Activated CD4-positive, CD25-positive, alpha-beta regulatory T cell treated with anti-CD3 and anti-CD28 coated beads, Interleukin-2, amount 50 U/mL, for 72 hours (primary cell): ENCODE measurements at regions not wholly inside any gene's neighbourhood (a gene's known extent, or its start where the extent isn't known, plus 50 kb on each side); places are given as distances from the start of the nearest gene placed in this dataset.

ENCODE experiments used
- DNase-seq: peaks from one replicate; pipeline ENCODE4 v3.0.0; 2021

DNA sequence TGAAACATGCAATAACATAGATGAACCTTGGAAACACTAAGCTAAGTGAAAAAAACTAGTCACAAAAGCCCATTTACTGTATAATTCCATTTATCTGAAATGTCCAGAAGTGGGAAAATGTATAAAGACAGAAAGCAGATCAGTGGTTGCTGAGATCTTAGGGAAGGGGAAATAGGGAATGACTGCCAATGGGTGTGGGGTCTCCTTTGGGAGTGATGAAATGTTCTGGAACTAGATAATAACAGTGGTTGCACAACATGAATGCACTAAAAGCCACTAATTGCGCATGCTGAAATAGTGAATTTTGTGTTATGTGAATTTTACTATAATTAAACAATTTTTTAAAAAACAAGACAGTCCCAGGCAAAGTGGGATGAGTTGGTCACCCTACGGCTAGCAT is 472.8 kb downstream of the CCDC171 start:
- no peak for DNase-seq

DNA sequence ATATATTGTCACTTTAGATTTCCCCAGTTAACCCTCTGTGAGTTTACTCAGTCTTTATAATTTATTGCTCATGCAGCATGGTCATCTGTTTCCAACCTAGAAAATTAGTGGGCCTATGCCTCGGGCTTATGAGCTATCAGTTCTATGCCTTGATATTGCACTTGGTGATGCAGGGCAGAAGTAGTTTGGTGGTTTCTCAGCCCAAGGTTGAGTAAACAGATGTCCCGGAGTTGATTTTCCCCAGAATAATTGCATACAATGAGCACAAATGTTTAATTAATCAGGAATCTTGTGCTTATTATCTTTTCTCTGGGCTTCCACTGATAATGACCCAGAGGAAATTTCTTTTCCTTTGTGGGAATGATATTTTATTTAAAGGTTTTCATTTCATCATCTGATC is 474.0 kb downstream of the CCDC171 start:
- no peak for DNase-seq

DNA sequence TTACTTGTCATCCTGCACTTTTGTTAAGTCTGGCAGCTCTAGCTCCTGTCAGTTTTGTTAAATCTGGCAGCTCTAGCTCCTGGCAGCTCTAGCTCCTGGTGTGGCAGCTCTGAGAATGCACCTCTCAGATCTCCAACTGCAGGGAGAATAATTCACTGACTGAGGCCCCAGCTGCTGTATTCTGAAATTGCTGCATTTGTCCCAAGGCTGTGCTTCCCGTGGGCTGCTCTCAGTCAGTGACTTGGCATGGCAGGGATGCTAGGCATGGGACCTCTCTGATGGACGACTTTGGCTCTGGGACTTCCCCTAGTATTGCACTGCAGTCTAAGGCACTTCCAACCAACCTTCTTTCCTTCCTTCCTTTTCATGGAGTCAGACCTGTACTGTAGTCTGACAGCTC is 475.7 kb downstream of the CCDC171 start:
- DNase-seq: no peak

DNA sequence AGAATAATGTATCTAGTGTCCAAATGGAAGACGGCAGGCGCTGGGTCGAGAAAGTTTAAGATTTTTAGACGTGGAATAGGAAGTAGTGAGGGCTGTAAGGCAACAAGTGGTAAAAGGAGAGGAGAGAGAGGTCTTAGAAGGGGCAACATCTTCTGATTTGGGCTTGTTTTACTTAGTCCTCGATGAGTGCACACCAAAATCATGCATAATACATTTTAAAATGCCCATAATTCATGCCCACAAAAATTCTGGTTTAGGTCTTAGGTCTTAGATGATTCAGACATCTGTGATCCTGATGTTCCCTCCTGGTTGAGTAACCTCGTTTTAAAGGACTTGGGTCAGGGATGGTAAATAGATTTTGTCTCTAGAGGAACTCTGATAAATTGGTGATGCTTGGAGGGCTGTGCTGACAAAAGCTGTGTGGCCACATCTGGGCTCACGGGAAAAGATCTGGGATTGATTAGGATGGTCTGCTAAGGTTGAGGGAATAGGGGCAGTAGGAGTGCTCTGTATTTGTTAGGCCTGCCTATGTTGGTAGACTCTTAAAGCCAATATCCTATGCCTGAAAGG is 476.3 kb downstream of the CCDC171 start:
- no peak for DNase-seq

DNA sequence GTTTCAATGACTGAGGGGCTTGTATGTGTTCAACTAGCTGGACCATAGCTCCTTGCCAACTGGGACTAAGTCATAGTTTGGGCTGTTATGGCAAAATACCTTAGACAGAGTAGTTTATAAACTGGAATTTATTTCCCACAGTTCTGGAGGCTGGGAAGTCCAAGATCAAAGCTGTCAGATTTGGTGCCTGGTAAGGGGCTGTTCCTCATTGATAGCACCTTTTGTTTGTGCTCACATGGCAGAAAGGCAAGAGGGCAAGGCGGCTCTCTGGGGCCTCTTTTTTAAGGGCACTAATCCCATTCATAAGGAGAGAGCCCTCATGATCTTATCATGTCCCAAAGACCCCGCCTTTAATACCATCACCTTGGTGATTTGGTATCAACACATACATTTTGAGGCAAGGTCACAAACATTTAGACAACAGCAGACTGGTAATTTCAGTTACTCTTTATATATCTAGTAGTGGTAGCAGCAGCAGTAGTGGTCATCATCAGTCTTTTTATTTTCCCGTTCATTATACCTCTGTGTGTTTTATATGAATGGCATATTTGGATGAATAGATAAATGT is 477.0 kb downstream of the CCDC171 start:
- no peak for DNase-seq

DNA sequence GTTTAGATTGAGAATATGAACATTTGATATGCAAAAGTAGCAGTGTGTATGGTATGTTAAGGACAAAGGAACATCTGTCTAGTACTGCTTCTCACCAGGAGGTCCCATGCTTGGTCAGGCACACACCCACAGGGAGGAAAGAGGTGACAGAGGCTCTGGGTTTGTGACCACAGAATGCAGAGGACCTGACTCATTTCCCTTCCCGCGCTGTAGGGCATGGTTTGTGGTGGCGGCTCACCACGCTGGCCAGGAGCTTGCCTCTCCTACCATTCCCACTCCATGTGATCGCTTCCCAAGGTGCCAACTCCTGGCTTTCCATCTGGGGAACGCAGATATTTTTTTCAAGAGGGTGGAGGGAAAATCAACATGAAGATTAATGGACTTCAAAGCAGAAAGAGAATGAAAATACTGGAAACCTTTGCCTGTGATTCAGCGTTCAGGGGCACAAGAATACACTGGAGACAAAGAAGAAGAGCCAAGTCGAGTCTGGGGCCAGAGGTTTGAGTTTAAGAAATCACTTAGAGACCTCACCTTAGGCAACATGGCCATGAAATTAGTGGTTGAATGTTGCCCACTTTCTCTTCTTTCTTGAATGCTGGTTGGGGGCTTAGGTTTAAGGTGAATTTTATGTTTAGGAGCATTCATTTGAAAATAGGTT is 477.8 kb downstream of the CCDC171 start:
- no peak for DNase-seq

DNA sequence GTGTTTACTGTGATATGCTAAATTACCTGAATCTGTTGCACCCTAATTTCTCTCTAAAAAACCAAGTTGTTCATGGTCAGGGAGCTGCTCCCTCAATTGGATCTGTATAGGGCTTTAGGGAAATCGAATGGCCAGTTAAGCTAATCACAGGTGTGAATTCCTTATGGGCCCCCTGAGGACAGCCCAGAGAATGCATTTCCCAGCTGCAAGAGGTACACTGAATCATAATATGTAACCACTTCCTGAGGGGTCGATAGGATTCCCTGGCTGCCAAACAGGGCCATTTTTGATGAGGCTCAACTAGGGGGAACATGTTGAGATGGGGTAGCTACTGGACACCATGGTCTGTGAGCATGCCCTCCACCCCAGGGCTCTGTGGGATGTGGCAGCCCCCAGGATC is 478.6 kb downstream of the CCDC171 start:
- DNase-seq: no peak

DNA sequence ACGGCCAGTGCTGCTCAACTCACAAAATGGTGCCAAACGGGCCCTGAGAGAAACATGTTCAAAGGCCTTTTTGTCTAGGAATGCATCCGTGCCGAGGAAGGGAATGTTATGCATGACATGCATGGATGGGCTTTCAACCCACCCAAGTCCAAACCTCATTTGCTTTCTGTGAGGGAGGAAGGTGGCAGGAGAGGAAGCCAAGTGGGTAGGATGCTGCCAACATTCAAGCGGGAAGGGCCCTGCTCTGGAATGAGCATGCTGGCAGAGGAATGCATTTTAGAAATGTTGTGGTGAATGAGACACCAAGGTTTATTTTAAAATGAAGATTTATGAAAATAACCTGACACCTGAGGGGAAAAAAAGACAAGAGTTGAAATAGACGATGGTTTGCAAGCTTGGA is 479.1 kb downstream of the CCDC171 start:
- DNase-seq: no peak

DNA sequence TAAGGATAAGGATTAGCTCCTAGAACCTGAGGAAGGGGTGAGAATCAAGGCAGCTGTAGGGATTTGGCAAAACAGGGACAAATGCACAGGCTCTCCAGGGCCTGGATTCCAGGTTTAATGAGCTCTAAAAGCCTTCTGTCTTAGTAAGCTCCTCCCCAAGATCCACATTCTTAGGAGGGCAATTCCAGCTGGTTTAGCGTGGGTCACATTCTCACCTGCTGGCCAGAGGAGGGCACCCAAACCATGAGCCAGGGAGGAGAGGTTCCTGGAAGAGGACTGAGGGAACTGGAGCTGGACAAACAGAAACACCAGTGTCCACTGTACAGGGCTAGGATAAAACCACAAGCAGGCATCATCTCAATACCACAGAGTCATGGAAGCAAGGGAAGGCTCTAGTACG is 480.0 kb downstream of the CCDC171 start:
- DNase-seq: no peak

DNA sequence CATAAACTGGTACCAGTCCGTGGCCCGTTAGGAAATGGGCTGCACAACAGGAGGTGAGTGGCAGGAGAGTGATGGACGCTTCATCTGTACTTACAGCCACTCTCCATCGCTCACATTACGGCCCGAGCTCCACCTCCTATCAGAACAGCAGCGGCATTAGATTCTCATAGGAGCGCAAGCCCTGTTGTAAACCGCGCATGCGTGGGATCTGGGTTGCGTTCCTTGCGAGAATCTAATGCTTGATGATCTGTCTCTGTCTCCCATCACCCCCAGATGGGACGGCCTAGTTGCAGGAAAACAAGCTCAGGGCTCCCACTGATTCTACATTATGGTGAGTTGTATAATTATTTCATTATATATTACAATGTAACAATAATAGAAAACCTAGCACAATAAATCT is 480.4 kb downstream of the CCDC171 start:
- no peak for DNase-seq

DNA sequence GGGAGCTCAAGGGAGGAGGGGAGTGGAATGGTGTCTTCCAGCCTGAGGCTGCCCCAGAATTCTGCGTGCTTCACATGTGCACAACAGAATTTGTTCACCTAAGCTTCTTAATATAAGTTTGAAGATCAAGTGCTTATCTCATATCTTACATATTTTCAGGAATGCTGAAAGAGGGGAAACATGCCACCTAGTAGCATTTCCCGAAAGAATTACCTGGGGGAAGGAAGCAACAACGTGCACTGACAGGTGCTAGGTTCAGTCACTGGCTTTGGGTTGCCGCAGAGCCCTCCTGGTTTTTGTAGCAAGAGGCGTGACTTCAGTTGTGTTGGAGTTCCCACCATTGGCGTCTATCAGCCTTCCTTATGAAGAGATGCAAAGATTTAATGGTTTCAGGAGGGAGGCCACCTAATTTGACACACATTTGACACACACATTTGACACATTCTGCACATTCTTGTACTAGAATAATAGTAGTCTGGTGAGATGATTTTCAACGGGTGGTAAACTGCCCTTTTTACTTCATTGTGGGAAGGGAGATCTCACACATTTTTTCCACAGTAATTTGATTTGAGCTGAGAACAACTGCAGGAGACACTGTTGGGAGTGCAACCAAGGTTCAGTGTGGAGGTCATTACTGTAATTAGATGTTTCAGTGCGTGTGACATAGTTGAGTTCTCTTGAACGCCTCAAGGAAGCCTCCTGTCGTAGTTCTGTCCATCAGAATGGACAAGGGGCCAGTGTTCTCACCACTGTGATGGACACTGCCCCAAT is 481.3 kb downstream of the CCDC171 start:
- no peak for DNase-seq

DNA sequence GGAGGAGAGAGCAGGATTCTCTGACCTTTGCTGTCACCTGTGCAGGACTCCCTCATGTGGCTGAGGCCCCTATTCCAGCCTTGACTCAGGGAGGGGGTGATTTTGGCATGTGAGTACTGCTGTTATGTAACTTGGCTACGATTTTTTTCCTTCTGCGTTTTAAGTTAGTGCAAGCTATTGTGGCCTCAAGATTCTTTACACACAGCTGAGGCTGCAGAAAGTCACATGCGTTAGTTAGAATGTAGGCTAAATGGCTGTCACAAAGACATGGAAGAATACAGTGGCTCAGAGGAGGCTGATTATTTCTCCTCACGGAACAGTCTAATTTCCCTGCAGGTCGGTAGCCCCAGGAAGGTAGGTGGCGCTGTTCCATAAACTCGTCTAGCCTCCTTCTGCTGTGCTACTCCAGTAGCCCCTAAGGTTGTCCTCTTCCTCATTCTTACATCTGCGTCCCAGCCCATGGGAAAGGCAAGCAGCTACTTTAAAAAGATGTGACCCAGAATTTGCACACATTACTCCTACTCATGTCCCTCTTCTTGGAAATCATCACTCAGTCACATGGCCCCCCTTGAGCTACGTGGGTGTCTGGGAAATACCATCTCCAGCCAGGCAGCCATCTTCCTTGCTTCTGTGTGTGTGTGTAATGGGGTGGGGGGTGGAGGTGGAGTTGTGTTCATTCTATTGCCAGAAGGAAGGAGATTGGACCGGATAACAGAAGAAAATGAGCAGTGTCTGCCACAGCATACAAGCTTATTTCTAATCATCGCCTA is 486.6 kb downstream of the CCDC171 start:
- no peak for DNase-seq

DNA sequence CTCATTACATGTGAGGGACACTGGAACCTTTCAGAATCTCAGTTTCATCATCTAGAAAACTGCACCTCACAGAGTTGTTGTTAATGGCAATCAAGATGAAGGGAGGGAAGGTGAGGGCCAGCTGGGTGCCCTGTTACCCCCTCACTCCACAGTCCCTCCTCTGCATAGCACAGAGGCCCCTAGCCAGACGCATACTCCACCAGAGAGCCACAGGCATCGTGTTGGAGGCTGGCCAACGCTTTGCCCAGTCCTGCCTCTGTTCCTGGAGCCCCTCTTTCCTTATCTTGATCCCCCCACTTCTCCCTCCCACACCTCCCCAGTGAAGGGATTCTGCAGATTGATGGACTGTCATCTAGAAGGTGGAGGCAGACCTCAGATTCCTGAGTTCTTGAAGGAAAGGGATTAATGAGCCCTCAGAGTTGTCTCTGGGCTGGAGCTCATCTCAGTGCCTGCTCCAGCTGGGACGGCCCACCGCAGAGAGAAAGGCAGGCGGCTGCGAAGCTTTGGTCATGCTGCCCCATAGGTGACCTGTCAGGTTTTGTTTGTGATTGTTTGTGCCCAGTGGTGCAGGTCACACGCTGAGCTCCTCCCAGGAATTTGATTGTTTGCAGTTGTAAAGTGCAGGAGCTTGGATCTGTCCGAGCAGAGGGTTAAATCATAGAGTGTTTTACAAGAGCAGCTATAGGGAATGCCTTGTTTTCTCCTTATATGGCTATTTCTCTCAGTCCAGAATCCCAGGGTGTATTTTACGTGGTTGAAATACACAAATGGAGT is 487.3 kb downstream of the CCDC171 start:
- DNase-seq: no peak

DNA sequence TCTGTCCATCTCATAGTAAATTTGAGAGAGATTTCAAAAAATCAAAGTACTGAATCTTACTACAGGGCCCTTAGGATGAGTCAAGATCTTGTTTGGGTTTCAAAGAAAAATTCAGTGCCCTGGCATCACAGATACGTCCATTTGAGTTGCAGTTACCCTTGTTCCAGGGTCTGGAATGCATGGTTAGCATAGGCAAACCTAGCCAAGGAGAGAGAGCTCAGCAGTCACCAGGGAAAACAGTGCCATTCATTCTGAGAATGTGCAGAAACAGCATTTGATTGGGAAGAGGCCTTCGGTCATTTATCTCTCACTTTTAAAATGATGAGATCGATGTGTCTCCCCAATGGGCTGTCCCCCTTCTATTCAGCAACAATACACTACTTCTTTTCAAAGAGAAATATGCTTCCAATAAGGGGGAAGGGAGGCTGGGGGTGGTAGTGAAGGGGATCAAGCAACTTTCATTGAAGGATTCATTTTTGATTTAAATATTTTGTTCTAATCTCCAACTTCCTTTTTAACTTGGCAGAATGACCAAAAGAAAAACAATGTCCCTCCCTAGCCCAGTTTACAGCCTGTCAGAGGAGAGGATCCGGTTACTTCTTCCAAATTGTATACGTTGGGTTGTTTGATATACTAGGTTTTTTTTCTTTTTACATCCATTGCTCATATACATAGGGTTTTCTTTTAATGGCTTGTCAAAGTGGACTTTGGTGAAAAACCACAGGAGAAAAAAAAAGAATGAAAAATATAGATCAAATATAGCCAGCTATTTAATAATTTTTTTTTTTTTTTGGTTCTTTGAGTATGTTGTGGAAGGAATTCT is 491.1 kb downstream of the CCDC171 start:
- no peak for DNase-seq

DNA sequence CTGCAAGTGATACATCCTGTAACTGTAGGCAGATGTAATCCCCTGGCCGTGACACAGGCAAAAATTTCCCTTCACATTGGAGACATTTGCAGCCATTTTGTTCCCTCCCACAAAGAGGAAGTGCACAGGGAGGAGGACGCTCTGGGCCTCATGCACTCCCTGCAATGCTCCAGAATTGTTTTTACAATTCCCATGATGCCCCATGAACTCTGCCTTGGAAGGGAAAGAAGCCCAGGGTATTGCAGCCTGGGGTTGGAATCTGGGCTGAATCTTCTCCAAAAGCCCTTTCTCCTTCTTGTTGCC is 491.7 kb downstream of the CCDC171 start:
- DNase-seq: no peak

DNA sequence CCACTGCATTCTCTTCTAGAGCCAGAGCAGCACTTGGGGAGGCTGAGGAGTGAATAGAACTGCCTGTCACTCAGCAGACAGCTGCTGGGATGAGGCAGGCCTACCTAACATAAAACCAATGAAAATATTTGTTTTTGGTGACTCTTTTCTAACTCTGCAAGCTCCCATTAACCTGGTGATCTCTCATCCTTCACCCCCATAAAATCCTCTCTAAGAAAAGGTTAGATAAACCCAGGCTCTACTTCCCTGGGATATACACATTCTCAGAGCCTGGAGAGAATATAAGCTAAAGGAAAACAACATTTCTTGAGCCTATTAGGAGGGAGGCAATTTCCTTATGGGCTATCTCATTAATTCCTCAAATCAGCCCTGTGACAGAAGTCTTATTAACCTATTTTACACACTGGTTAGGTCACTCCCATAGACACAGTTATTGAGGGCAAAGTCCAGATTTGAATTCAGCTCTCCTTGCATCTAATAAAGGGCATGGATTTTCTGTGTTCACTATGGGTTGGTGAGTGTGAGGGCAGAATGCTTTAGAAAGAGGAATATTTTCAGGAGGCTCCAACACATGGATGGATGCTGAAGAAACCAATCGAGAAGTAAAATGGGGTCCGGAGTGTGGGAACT is 492.9 kb downstream of the CCDC171 start:
- DNase-seq: no peak

DNA sequence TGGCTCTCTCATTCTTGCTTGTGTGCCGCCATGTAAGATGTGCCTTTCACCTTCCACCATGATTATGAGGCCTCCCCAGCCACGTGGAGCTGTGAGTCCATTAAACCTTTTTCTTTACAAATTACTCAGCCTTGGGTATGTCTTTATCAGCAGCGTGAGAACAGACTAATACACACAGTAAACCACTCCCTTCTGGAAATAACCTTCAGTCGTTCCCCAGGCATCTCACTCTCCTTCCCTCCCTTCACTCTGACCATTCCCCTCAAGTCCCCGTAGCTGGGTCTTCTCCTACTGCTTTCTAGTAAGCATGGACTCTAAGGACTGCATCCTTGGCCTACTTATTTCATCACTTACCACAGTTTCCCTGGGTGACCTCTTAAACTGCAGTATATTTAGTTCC is 493.9 kb downstream of the CCDC171 start:
- DNase-seq: no peak

DNA sequence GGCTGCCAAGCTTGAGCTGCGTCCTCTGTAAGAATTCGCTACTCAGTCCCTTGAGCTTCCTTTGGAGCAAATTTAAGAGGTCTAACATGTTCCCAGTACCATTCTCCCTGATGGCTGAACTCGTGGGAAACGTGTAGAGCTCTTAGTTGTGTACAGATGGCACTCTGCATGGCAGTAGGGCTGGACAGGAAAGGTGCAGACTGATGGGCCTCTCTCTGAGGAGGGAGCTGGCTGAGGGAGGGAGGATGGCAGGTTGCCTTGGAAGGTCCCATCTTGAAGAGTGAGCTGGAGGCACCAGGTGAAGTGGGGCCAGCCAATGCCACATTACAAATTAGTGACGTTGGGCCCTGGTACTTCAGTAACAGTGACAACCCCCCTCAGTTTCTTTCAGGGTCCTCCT is 495.3 kb downstream of the CCDC171 start:
- DNase-seq: no peak

DNA sequence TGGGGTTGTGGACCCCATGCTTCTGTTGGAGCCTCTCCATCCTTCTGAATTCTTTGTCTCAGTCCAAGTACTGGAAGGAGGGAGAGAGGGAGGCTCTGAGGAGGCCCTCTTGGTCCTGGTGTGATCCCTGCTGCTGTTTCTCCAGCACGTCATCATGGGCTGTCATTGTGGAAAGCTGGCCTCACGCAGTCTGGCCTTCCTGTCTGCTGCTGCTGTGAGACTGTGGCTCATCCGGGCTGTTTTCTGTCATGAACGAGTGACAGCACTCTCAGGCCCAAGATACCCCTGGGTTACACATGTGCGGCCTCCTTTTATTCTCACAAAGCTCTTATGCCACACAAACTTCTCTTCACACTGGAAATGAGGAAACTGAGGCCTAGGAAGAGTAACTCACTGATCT is 499.3 kb downstream of the CCDC171 start:
- DNase-seq: no peak

DNA sequence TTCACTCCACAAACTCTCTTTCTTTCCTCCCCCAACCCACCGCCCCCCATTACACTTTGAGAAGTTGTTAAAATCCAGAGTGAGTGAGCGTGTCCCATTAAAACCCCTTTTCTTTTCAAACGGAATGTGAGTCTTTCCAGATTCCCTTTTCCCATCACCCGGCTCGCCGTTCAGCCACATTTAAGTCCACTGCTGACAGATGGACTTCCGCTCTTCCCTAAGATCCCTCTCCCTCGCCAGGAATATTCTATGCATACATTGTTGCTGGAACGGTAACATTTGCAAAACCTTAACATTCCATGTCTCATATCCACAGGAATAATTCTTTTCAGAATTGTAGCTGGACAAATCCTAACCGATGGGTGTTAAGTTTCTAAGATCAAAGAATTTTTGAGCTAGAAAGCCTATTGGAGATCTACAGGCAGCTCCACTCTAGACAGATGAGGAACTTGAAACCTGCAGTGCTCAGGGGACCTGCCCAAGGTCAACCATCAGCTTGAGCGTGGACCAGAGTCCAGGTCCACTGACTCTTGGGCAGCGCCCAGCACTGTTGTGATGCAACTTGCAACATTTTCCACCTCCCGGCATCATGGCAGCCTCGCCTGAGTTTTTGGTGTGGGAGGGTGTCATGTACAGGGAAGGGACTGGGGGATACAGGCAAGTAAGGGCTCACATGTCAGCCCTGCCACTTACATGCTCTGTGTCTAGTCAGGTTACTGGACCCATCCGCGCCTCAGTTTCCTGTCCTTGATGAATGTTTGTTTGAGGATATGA is 500.1 kb downstream of the CCDC171 start:
- DNase-seq: no peak

DNA sequence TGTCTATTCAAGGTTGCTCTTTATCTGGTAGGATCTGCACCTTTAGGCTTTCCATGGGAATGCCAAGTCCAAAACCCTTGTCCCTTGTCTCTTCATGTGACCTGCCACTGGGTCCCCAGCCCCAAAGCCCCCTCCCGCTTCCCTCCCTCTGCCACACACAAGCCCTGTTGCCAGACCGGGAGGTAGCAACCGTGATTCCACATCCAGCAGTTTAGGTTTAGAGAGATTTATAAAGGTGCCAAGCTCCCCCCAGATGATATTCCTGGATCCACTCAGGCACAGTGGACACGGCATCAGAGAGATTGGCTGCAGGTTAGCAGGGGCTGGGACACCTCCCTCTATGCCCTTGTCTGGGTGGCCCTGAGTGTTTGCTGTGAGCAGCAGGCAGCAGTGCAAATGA is 504.7 kb downstream of the CCDC171 start:
- DNase-seq: no peak
